ENCODE measurements at regions not wholly inside any gene's neighbourhood (a gene's known extent, or its start where the extent isn't known, plus 50 kb on each side); places are given as distances from the start of the nearest gene placed in this dataset.

GRCh38 chrX:14235004-14235403 lies 205.3 kb upstream of the GEMIN8 start:
- H3K4me3 ChIP-seq (ENCODE audit: low read depth, low read length): no peak overlapping the region
- DNase-seq (ENCODE audit: low read depth): no peak
- no peak for TF ChIP-seq CTCF (IDR thresholded peaks at IDR 0.05; ENCODE audit: insufficient read depth, low read length)

- no peak for DNase-seq (ENCODE audit: low read depth)
- TF ChIP-seq CTCF (IDR thresholded peaks at IDR 0.05; ENCODE audit: insufficient read depth, low read length): no peak
- H3K4me3 ChIP-seq (ENCODE audit: low read depth, low read length): no peak overlapping the region
These were observed 203.0 kb upstream of the GEMIN8 start for GRCh38 chrX:14232688-14233087.

GRCh38 chrX:14228611-14229010 lies 198.9 kb upstream of the GEMIN8 start:
- peak; percentile 1 for DNase-seq (ENCODE audit: low read depth)
- TF ChIP-seq CTCF (IDR thresholded peaks at IDR 0.05; ENCODE audit: insufficient read depth, low read length): no peak
- no peak overlapping the region for H3K4me3 ChIP-seq (ENCODE audit: low read depth, low read length)

GRCh38 chrX:14220386-14220944 lies 190.8 kb upstream of the GEMIN8 start:
- no peak for TF ChIP-seq CTCF (IDR thresholded peaks at IDR 0.05; ENCODE audit: insufficient read depth, low read length)
- DNase-seq (ENCODE audit: low read depth): no peak
- no peak overlapping the region for H3K4me3 ChIP-seq (ENCODE audit: low read depth, low read length)

- DNase-seq (ENCODE audit: low read depth): no peak
- H3K4me3 ChIP-seq (ENCODE audit: low read depth, low read length): no peak overlapping the region
- no peak for TF ChIP-seq CTCF (IDR thresholded peaks at IDR 0.05; ENCODE audit: insufficient read depth, low read length)
These were observed 179.3 kb upstream of the GEMIN8 start for GRCh38 chrX:14209034-14209433.

GRCh38 chrX:14194711-14195110 lies 165.0 kb upstream of the GEMIN8 start:
- DNase-seq (ENCODE audit: low read depth): no peak
- H3K4me3 ChIP-seq (ENCODE audit: low read depth, low read length): no peak overlapping the region
- TF ChIP-seq CTCF (IDR thresholded peaks at IDR 0.05; ENCODE audit: insufficient read depth, low read length): no peak

- TF ChIP-seq CTCF (IDR thresholded peaks at IDR 0.05; ENCODE audit: insufficient read depth, low read length): no peak
- no peak for DNase-seq (ENCODE audit: low read depth)
- H3K4me3 ChIP-seq (ENCODE audit: low read depth, low read length): no peak overlapping the region
These were observed 163.9 kb upstream of the GEMIN8 start for GRCh38 chrX:14193547-14193946.
